NCI-H128 (cell line): ENCODE measurements at regions not wholly inside any gene's neighbourhood (a gene's known extent, or its start where the extent isn't known, plus 50 kb on each side); places are given as distances from the start of the nearest gene placed in this dataset.

Experiments used
- DNase-seq: peaks from one replicate; lab custom pipeline; 2025; ENCODE audit not compliant: unreplicated experiment; lab: John Stamatoyannopoulos, UW

- DNase-seq, result no peak
Observed at GRCh38 chr20:57950764-57951485, 241.1 kb upstream of the PMEPA1 start.

GRCh38 chr20:57948180-57948955 is 238.6 kb upstream of the PMEPA1 start:
- no peak for DNase-seq

GRCh38 chr20:57947421-57948179 is 237.8 kb upstream of the PMEPA1 start:
- DNase-seq, result no peak

GRCh38 chr20:57946559-57947315 is 236.9 kb upstream of the PMEPA1 start:
- DNase-seq, result no peak

DNA sequence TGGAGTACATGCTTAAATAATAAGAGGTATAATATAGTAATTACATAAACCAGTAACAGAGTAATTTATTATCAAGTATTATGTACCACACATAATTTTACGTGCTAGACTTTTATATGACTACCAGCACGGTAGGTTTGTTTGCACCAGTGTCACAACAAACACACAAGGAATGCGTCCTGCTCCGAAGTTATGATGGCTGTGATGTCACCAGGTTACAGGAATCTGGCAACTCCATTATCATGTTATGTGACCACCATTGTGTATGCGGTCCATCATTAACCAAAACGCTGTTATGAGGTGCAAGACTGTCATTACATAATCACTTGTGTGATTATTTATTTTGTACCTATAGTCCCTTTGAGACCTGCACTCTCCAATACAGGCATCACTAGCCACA is 235.2 kb upstream of the PMEPA1 start:
- DNase-seq, result no peak

GRCh38 chr20:57943950-57944349 is 234.1 kb upstream of the PMEPA1 start:
- no peak for DNase-seq

GRCh38 chr20:57943291-57943690 is 233.5 kb upstream of the PMEPA1 start:
- no peak for DNase-seq

DNA sequence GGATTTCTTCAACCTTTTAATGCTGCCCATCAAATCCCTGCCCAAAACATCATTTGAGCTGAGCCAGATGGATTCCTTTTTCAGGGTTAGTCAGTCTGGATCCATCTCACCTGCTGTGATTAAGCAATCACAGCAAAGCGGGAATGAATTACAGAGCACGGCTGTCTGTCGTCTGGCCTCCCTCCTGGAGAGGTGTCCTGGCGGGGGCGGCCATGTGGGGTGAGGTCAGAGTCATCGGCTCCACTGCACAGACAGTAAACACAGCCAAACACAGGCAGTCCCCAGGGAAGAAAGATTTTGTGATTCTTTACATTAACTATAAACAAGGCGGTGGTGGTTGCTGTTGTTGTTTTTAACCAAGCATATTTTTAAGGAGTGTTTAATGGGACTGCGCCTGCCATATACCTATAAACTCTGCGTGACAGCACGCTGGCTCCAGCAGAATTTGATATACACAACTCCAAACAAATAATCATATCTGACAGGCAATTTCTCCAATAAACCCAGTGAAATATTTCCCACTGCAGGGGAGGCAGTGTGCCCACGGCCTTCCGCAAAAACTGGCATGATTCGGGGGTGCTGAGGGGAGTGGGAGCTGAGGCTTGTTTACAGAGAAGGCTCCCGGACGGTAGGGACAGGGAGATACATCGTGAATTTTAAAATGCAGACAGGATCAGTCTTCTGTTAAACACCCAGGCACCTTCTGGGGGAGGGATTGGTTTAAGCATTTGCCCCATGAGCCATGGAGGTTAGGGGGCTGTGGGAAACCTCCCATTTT is 232.0 kb upstream of the PMEPA1 start:
- DNase-seq, result no peak

- no peak for DNase-seq
Observed at GRCh38 chr20:57940868-57941522, 231.2 kb upstream of the PMEPA1 start.

GRCh38 chr20:57940376-57940775 is 230.6 kb upstream of the PMEPA1 start:
- DNase-seq, result no peak

DNA sequence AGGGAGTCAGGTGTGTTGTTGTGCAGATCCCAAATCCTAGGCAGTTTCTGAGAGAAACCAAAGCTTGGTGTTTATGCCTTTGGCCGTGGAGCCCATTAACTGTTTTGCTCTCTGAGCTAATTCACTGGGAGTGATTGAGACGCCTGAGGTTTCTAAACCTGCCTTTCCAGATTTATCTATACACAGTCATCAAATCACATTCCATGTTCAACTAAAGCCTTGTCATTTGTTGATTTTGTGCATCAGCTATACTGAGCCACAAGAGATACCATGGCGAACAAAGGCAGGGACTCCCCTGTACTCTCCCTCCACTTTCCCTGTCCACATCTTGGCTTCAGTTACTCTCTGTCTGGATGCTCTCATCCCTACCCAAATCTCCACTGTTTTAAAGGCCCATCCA is 229.7 kb upstream of the PMEPA1 start:
- no peak for DNase-seq

DNA sequence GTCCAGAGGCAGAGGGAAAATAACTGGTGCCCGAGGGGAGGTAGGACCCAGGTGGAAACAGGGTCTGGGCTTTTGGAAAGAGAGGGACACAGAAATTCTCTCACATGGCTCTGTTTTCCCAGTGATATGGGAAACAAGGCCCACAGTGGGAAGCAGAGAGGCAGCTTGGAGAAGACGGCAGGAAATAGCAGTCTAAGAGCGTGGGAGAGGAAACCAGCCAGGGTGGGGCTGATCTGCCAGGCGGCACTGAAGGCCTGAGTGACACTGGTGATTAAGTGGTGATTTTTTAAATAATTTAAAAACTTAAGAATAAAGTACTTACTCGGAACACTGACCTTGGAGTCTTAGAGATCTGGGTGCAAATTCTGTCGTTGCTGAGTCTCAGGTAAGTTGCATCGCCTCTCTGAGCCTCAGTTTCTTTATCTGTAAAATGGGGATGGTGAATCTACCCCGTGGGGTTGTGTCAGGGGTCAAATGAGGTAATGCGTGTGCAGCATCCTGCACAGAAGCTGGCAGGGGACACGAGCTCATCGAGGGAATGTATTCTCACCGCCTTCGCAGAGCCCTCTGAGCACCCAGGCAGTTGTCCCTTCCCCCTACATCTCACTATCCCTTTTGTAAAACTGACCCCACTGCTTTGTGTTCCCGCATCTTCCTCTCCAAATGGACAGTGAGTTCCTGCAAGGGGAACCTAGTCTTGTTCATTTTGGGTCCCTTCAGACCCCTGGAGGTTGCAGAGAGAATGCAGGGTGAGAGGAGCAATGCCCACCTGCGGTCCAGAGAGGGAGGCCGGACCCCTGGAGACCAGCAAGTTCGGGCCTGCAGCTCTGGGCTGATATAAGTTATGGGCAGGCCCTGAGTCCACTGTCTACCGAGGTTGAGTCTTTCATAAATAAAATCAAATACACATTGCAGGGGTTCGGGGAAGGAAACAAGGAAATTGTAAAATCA is 228.6 kb upstream of the PMEPA1 start:
- DNase-seq, result no peak

GRCh38 chr20:57936636-57937385 is 227.0 kb upstream of the PMEPA1 start:
- DNase-seq, result no peak

DNA sequence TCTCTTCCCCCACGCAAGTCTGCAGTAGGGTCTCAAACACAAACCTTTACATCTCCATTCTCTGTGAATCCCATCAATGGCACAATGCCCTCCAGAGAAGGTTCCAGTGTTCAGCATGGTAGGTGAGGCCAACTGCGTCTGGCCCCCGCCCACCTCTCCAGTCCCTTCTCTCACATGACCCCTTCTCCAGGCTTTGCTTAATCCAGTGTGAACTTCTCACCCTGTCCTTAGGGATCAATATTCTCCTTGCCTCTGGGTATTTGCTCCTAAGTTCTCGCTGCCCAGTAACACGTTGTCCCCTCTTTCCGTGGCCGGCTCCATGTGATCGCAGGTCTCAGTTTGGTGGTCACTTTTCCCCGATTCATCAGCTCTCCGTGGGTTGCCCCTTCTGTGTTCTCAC is 225.1 kb upstream of the PMEPA1 start:
- no peak for DNase-seq

- DNase-seq, result no peak
Observed at GRCh38 chr20:57934007-57934805, 224.4 kb upstream of the PMEPA1 start.

DNA sequence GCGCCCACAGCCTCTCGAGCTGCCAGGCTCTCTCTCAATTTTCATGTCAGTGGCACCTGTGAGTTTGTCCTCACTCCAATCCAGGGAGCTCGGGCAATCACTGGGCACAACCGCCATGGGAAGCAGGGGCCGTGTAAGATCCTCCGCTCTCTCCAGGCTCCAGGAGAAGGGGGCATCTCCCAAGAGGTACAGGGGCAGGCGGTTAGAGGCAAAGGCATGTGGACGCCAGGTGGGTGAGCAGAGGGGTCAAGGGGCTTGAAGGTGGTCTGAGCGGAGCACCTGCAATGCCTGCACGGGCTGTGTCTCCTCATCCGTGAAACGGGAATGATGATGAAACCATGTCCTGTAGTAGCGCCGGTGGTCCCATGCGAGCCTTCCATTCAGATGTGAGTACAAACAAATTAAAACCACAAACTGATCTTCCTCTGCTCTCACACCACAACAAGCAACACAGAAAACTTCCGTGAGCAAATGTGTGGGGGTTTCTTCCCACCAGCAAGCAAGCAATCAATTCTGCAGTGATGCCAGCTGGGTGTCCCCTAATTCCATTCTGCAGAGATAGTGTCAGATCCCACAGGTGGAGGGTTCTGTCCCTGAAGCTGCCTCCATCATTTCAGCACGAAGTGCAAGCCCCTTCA is 222.5 kb upstream of the PMEPA1 start:
- DNase-seq, result no peak

DNA sequence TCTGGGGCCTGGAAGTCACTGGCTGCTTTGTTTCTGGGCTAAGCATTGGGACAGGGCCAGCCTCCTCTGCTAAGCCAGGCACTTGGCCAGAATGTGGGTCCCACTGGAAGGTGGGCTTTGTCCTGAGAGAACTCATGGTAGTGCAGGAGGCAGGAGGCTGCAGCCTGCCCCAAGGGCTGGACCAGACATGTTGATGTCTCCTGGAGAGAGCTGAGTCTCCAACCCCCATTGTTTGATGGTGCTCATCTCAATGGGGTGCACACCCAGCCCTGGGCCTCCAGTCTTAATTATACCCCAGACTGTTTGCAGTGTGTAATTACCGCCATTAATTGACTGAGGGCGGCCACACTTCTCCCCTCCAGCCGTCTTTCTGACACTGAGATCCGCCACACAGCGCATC is 220.5 kb upstream of the PMEPA1 start:
- no peak for DNase-seq
